Osteoblast (primary cell): ENCODE measurements at regions not wholly inside any gene's neighbourhood (a gene's known extent, or its start where the extent isn't known, plus 50 kb on each side); places are given as distances from the start of the nearest gene placed in this dataset.
"Not testable (repeated sequence)": the region's sequence is repeated elsewhere in the genome, so short reads cannot be mapped to it uniquely, and the experiment has no call there.

Source experiments
- DNase-seq: peaks from one replicate; pipeline ENCODE4 v3.0.0; 2011; ENCODE audit warnings: low spot score, mixed read lengths; ENCODE audit not compliant: insufficient read length; ENCODE audit errors: missing footprints
- H2AFZ ChIP-seq: 2 replicates; pipeline ENCODE4 v1.6.0; 2011; ENCODE audit warnings: mild to moderate bottlenecking, low read length
- H3K27ac ChIP-seq: 2 replicates; pipeline ENCODE4 v1.5.1; 2011; ENCODE audit warnings: mild to moderate bottlenecking, low read depth, low read length, moderate library complexity
- H3K27me3 ChIP-seq: 2 replicates; pipeline ENCODE4 v1.6.0; 2012; ENCODE audit warnings: mild to moderate bottlenecking, control low read depth, inconsistent platforms, low read length, moderate library complexity; ENCODE audit not compliant: insufficient read depth
- H3K36me3 ChIP-seq: 2 replicates; pipeline ENCODE4 v1.5.1; 2011; ENCODE audit warnings: mild to moderate bottlenecking, low read length, control low read depth, moderate library complexity; ENCODE audit not compliant: insufficient read depth
- H3K4me1 ChIP-seq: 2 replicates; pipeline ENCODE4 v1.5.1; 2011; ENCODE audit warnings: mild to moderate bottlenecking, low read length, control low read depth, moderate library complexity; ENCODE audit not compliant: insufficient read depth
- H3K4me2 ChIP-seq: 2 replicates; pipeline ENCODE4 v1.6.0; 2011; ENCODE audit warnings: mild to moderate bottlenecking, low read length; ENCODE audit not compliant: insufficient read depth
- H3K4me3 ChIP-seq: fragments of 200-600 bp; sonication (generic); 3 replicates; pipeline ENCODE4 v1.5.1; 2012; ENCODE audit warnings: mild to moderate bottlenecking, low read length, inconsistent platforms; ENCODE audit not compliant: insufficient read depth
- H3K79me2 ChIP-seq: 2 replicates; pipeline ENCODE4 v1.6.0; 2012; ENCODE audit warnings: mild to moderate bottlenecking, low read length, control low read depth, inconsistent platforms; ENCODE audit not compliant: insufficient read depth
- H3K9me3 ChIP-seq: 2 replicates; pipeline ENCODE4 v1.5.1; 2011; ENCODE audit warnings: low read depth, low read length, control low read depth
- H4K20me1 ChIP-seq: 2 replicates; pipeline ENCODE4 v1.6.0; 2012; ENCODE audit warnings: mild to moderate bottlenecking, low read length, control low read depth; ENCODE audit not compliant: insufficient read depth
- CTCF ChIP-seq: IDR thresholded peaks from 2 replicates; pipeline ENCODE4 v1.5.1; 2011; ENCODE audit warnings: mild to moderate bottlenecking, low read depth, low read length, moderate library complexity; ENCODE audit errors: extremely low read depth

GRCh38 chr3:14000556-14000955, 120.7 kb upstream of the WNT7A start:
- H3K27me3 ChIP-seq: no peaks in the 10 kb centered on the region
- no peaks in the 10 kb centered on the region for H4K20me1 ChIP-seq
- no peak overlapping the region for H2AFZ ChIP-seq
- no peaks in the 10 kb centered on the region for H3K9me3 ChIP-seq
- no peaks in the 10 kb centered on the region for H3K79me2 ChIP-seq
- no peak for DNase-seq
- no peaks in the 10 kb centered on the region for H3K36me3 ChIP-seq
- no peak overlapping the region for H3K4me3 ChIP-seq
- H3K4me1 ChIP-seq: no peaks in the 10 kb centered on the region
- no peak overlapping the region for H3K27ac ChIP-seq
- TF ChIP-seq CTCF: no peak
- no peak overlapping the region for H3K4me2 ChIP-seq

GRCh38 chr3:13998831-13999230, 119.0 kb upstream of the WNT7A start:
- no peaks in the 10 kb centered on the region for H3K27me3 ChIP-seq
- H3K27ac ChIP-seq: no peak overlapping the region
- H3K36me3 ChIP-seq: no peaks in the 10 kb centered on the region
- no peaks in the 10 kb centered on the region for H3K79me2 ChIP-seq
- H2AFZ ChIP-seq: no peak overlapping the region
- H4K20me1 ChIP-seq: no peaks in the 10 kb centered on the region
- H3K4me1 ChIP-seq: no peaks in the 10 kb centered on the region
- H3K4me3 ChIP-seq: no peak overlapping the region
- TF ChIP-seq CTCF: no peak
- no peak for DNase-seq
- no peaks in the 10 kb centered on the region for H3K9me3 ChIP-seq
- no peak overlapping the region for H3K4me2 ChIP-seq

- H3K79me2 ChIP-seq, H3K4me1 ChIP-seq, H3K27ac ChIP-seq, H2AFZ ChIP-seq, H4K20me1 ChIP-seq, H3K4me2 ChIP-seq, H3K36me3 ChIP-seq, DNase-seq, H3K9me3 ChIP-seq, H3K27me3 ChIP-seq, H3K4me3 ChIP-seq: not testable (repeated sequence)
Measured at GRCh38 chr3:13995216-13995615, 115.3 kb upstream of the WNT7A start.

GRCh38 chr3:13988925-13989324, 109.1 kb upstream of the WNT7A start:
- H3K27ac ChIP-seq, H3K27me3 ChIP-seq, H3K4me1 ChIP-seq, H3K4me2 ChIP-seq, DNase-seq, H3K4me3 ChIP-seq, H3K9me3 ChIP-seq, H3K79me2 ChIP-seq, H3K36me3 ChIP-seq, H4K20me1 ChIP-seq, H2AFZ ChIP-seq: not testable (repeated sequence)

- Histone ChIP-seq H3K79me2 (no peaks in the 10 kb centered on the region), H3K9me3 (no peaks in the 10 kb centered on the region), H3K27ac (no peak overlapping the region), H3K4me1 (no peaks in the 10 kb centered on the region), H3K4me3 (no peak overlapping the region), H3K27me3 (no peaks in the 10 kb centered on the region), H2AFZ (no peak overlapping the region), H4K20me1 (no peaks in the 10 kb centered on the region), H3K36me3 (no peaks in the 10 kb centered on the region), H3K4me2 (no peak overlapping the region)
- DNase-seq: no peak
- TF ChIP-seq CTCF: no peak
Measured at GRCh38 chr3:13976469-13976868, 96.6 kb upstream of the WNT7A start.
